Neural cell (in vitro differentiated cells): ENCODE measurements at regions not wholly inside any gene's neighbourhood (a gene's known extent, or its start where the extent isn't known, plus 50 kb on each side); places are given as distances from the start of the nearest gene placed in this dataset.

Experiments
- H2AFZ ChIP-seq: fragments of 200-600, 300-800 bp; sonication (generic), shearing (Covaris generic); 2 replicates; pipeline ENCODE4 v1.6.0; 2014; ENCODE audit warnings: low read depth, mild to moderate bottlenecking, antibody characterized with exemption, low read length, moderate library complexity
- H3F3A ChIP-seq: fragments of 200-600 bp; shearing (Covaris generic); 2 replicates; pipeline ENCODE4 v1.6.1; 2016; ENCODE audit warnings: mild to moderate bottlenecking, moderate library complexity, mixed read lengths, antibody characterized with exemption, low read length; ENCODE audit not compliant: insufficient read depth, poor library complexity, severe bottlenecking
- H3K27ac ChIP-seq: fragments of 200-600, 300-800 bp; sonication (generic), shearing (Covaris generic); 2 replicates; pipeline ENCODE4 v1.5.1; 2014; ENCODE audit warnings: mild to moderate bottlenecking, low read length, moderate library complexity
- H3K27me3 ChIP-seq: fragments of 300-800, 200-600 bp; sonication (generic), shearing (Covaris generic); 2 replicates; pipeline ENCODE4 v1.6.0; 2014; ENCODE audit warnings: mild to moderate bottlenecking, low read depth, low read length, moderate library complexity; ENCODE audit not compliant: insufficient read depth
- H3K36me3 ChIP-seq: fragments of 300-800, 200-600 bp; sonication (generic), shearing (Covaris generic); 2 replicates; pipeline ENCODE4 v1.5.1; 2014; ENCODE audit warnings: mild to moderate bottlenecking, antibody characterized with exemption, low read length, moderate library complexity; ENCODE audit not compliant: insufficient read depth
- H3K4me2 ChIP-seq: fragments of 300-800, 200-600 bp; sonication (generic), shearing (Covaris generic); 2 replicates; pipeline ENCODE4 v1.6.0; 2014; ENCODE audit warnings: mild to moderate bottlenecking, low read length
- H3K4me3 ChIP-seq: fragments of 300-800, 200-600 bp; sonication (generic), shearing (Covaris generic); 2 replicates; pipeline ENCODE4 v1.5.1; 2014; ENCODE audit warnings: mild to moderate bottlenecking, low read length, moderate library complexity
- H3K79me2 ChIP-seq: fragments of 200-600 bp; shearing (Covaris generic); replicated peaks from 2 replicates; pipeline ENCODE4 v1.6.0; 2014; ENCODE audit warnings: mild to moderate bottlenecking, low read length, moderate library complexity; ENCODE audit not compliant: insufficient read depth
- H3K9ac ChIP-seq: fragments of 300-800, 200-600 bp; sonication (generic), shearing (Covaris generic); 2 replicates; pipeline ENCODE4 v1.6.1; 2016; ENCODE audit warnings: mild to moderate bottlenecking, low read length, mixed read lengths
- H3K9me2 ChIP-seq: fragments of 200-600 bp; shearing (Covaris generic); 2 replicates; pipeline ENCODE4 v1.6.1; 2016; ENCODE audit warnings: mild to moderate bottlenecking, low read length, mixed read lengths; ENCODE audit not compliant: insufficient read depth
- H3K9me3 ChIP-seq: fragments of 200-600, 300-800 bp; sonication (generic), shearing (Covaris generic); 2 replicates; pipeline ENCODE4 v1.6.1; 2016; ENCODE audit warnings: mild to moderate bottlenecking, mixed run types, low read length, moderate library complexity, mixed read lengths
- H4K20me1 ChIP-seq: fragments of 200-600 bp; shearing (Covaris generic); 2 replicates; pipeline ENCODE4 v1.6.1; 2016; ENCODE audit warnings: mild to moderate bottlenecking, mixed run types; ENCODE audit not compliant: insufficient read depth
- CTCF ChIP-seq: fragments of 450-650 bp; IDR thresholded peaks from 2 replicates; pipeline ENCODE4 v1.5.1; 2014; ENCODE audit warnings: antibody characterized with exemption, mild to moderate bottlenecking, moderate library complexity; ENCODE audit not compliant: poor library complexity, severe bottlenecking
- EP300 ChIP-seq: fragments of 450-650 bp; conservative IDR thresholded peaks from 2 replicates; pipeline ENCODE4 v1.6.1; 2014; ENCODE audit warnings: antibody characterized with exemption, mild to moderate bottlenecking, moderate library complexity; ENCODE audit not compliant: poor library complexity, severe bottlenecking
- EZH2 ChIP-seq: fragments of 200-600, 300-800 bp; shearing (Covaris generic), sonication (generic); IDR thresholded peaks from 2 replicates; pipeline ENCODE4 v1.6.1; 2014; ENCODE audit warnings: antibody characterized with exemption, low read length, borderline replicate concordance, mild to moderate bottlenecking; ENCODE audit not compliant: insufficient read depth, poor library complexity, severe bottlenecking
- MXI1 ChIP-seq: fragments of 450-650 bp; conservative IDR thresholded peaks from 2 replicates; pipeline ENCODE4 v1.6.1; 2014; ENCODE audit warnings: antibody characterized with exemption, mild to moderate bottlenecking; ENCODE audit not compliant: poor library complexity, severe bottlenecking
- POLR2AphosphoS5 ChIP-seq: IDR thresholded peaks from 2 replicates; pipeline ENCODE4 v1.6.1; 2012
- RAD21 ChIP-seq: fragments of 450-650 bp; conservative IDR thresholded peaks from 2 replicates; pipeline ENCODE4 v1.6.1; 2014; ENCODE audit warnings: antibody characterized with exemption, mild to moderate bottlenecking, moderate library complexity
- REST ChIP-seq: IDR thresholded peaks from 2 replicates; pipeline ENCODE4 v1.6.1; 2012; ENCODE audit warnings: borderline replicate concordance
- SMC3 ChIP-seq: fragments of 450-650 bp; conservative IDR thresholded peaks from 2 replicates; pipeline ENCODE4 v1.6.1; 2014; ENCODE audit warnings: antibody characterized with exemption, mild to moderate bottlenecking, moderate library complexity; ENCODE audit not compliant: poor library complexity
- TAF1 ChIP-seq: IDR thresholded peaks from 2 replicates; pipeline ENCODE4 v1.6.1; 2012; ENCODE audit warnings: low read depth

- no peak overlapping the region for H3K4me2 ChIP-seq
- no peaks in the 10 kb centered on the region for H3K79me2 ChIP-seq
- H3K9me3 ChIP-seq: no peaks in the 10 kb centered on the region
- no peak overlapping the region for H2AFZ ChIP-seq
- H4K20me1 ChIP-seq: no peaks in the 10 kb centered on the region
- no peak overlapping the region for H3K27ac ChIP-seq
- no peaks in the 10 kb centered on the region for H3F3A ChIP-seq
- H3K9me2 ChIP-seq: no peaks in the 10 kb centered on the region
- no peaks in the 10 kb centered on the region for H3K27me3 ChIP-seq
- H3K9ac ChIP-seq: no peak overlapping the region
- no peaks in the 10 kb centered on the region for H3K36me3 ChIP-seq
- no peak overlapping the region for H3K4me3 ChIP-seq
- TF ChIP-seq RAD21 (no peak), TAF1 (no peak), EZH2 (no peak)
Observed at GRCh38 chr5:54630738-54631359, 113.3 kb downstream of the SNX18 start.

GRCh38 chr5:54629115-54629514 lies 111.6 kb downstream of the SNX18 start:
- Histone ChIP-seq H3K27ac (no peak overlapping the region), H3K79me2 (no peaks in the 10 kb centered on the region)

More at GRCh38 chr5:54629115-54629514, 111.6 kb downstream of the SNX18 start:
- no peak overlapping the region for H3K4me2 ChIP-seq
- H3K9me3 ChIP-seq: no peaks in the 10 kb centered on the region
- TF ChIP-seq EZH2 (no peak), CTCF (no peak), TAF1 (no peak), MXI1 (no peak), RAD21 (no peak), SMC3 (no peak), EP300 (no peak), POLR2AphosphoS5 (no peak), REST (no peak)
- H3K4me3 ChIP-seq: no peak overlapping the region
- no peaks in the 10 kb centered on the region for H4K20me1 ChIP-seq
- no peaks in the 10 kb centered on the region for H3K36me3 ChIP-seq
- H3F3A ChIP-seq: no peaks in the 10 kb centered on the region
- H3K9me2 ChIP-seq: no peaks in the 10 kb centered on the region
- no peak overlapping the region for H3K9ac ChIP-seq
- H3K27me3 ChIP-seq: no peaks in the 10 kb centered on the region
- no peak overlapping the region for H2AFZ ChIP-seq
